ENCODE measurements at regions not wholly inside any gene's neighbourhood (a gene's known extent, or its start where the extent isn't known, plus 50 kb on each side); places are given as distances from the start of the nearest gene placed in this dataset.

GRCh38 chr6:14900919-14901318, 344.9 kb upstream of the JARID2 start:
- ChIA-PET RAD21 (ENCODE audit: low non-redundant PET in 1 of 2, low total read pairs in 2 of 2, uncharacterized antibody in 2 of 2, unreplicated experiment in 2 of 2) (interaction anchor here in 1 of 2 experiments (0.7 kb wide), 1 partner anchor 154 kb away, joined by 4 read pairs; no protein-coding TSS in a partner anchor), POLR2A (no interaction called here), CTCF (no interaction called here)
- no peaks in the 10 kb centered on the region for H3K79me2 ChIP-seq (ENCODE audit: insufficient read depth, low read length)
- no peaks in the 10 kb centered on the region for H4K20me1 ChIP-seq (ENCODE audit: insufficient read depth)
- H2AFZ ChIP-seq (ENCODE audit: low read depth, low read length, poor library complexity, severe bottlenecking) = no peak overlapping the region
- H3K9me3 ChIP-seq (ENCODE audit: control insufficient read depth in 1 of 2, insufficient read depth in 1 of 2, low read depth in 1 of 2, low read length in 2 of 2) = no peaks in the 10 kb centered on the region
- intact Hi-C loops (cut with micrococcal nuclease) = no loop called here
- no peak overlapping the region for H3K27ac ChIP-seq (ENCODE audit: low read depth, low read length)
- no peaks in the 10 kb centered on the region for H3K4me1 ChIP-seq (ENCODE audit: control insufficient read depth in 1 of 2, insufficient read depth in 2 of 2, low read length in 2 of 2)
- BruUV-seq (replicated peaks) = no TSS peak
- H3K4me3 ChIP-seq (replicated peaks in 1 of 2; ENCODE audit: low read depth in 1 of 2, low read length in 2 of 2) = no peak overlapping the region
- H3K9me2 ChIP-seq (ENCODE audit: insufficient read depth) = no peaks in the 10 kb centered on the region
- H3K36me3 ChIP-seq (ENCODE audit: control insufficient read depth in 1 of 2, insufficient read depth in 2 of 2, low read length in 2 of 2) = no peaks in the 10 kb centered on the region
- H3K27me3 ChIP-seq (ENCODE audit: insufficient read depth, low read length) = no peaks in the 10 kb centered on the region
- H3K4me2 ChIP-seq (ENCODE audit: low read length) = no peak overlapping the region
- ATAC-seq (no peak), DNase-seq (ENCODE audit: low read depth, low spot score) (no peak)
- TF ChIP-seq ELF1 (IDR thresholded peaks at IDR 0.05; ENCODE audit: borderline replicate concordance, low read depth) = no peak
- no peak for TF ChIP-seq EZH2phosphoT487 (IDR thresholded peaks at IDR 0.05; ENCODE audit: borderline replicate concordance)
- no peak for TF ChIP-seq JUND (IDR thresholded peaks at IDR 0.05)
- TF ChIP-seq ATF3 (IDR thresholded peaks at IDR 0.05) = no peak
- no peak for TF ChIP-seq ZFX (IDR thresholded peaks at IDR 0.05)
- TF ChIP-seq POLR2A (IDR thresholded peaks at IDR 0.05; ENCODE audit: borderline replicate concordance, extremely low read depth, insufficient read depth, insufficient read length) = no peak
- no peak for TF ChIP-seq EGR1 (IDR thresholded peaks at IDR 0.05; ENCODE audit: low read depth)
- TF ChIP-seq CEBPB (IDR thresholded peaks at IDR 0.05; ENCODE audit: low read depth) = no peak
- no peak for TF ChIP-seq REST (IDR thresholded peaks at IDR 0.05; ENCODE audit: low read depth)
- TF ChIP-seq ZNF274 (IDR thresholded peaks at IDR 0.05; ENCODE audit: low read depth, low read length) = no peak
- H3K9ac ChIP-seq (ENCODE audit: low read length) = no peak overlapping the region

All from HCT116 (cell line).